RKO (cell line): ENCODE measurements at regions not wholly inside any gene's neighbourhood (a gene's known extent, or its start where the extent isn't known, plus 50 kb on each side); places are given as distances from the start of the nearest gene placed in this dataset.
"Not testable (repeated sequence)": the region's sequence is repeated elsewhere in the genome, so short reads cannot be mapped to it uniquely, and the experiment has no call there.

Source experiments
- DNase-seq: peaks from one replicate; pipeline ENCODE4 v3.0.0-alpha.2; 2016; ENCODE audit warnings: low spot score

DNA sequence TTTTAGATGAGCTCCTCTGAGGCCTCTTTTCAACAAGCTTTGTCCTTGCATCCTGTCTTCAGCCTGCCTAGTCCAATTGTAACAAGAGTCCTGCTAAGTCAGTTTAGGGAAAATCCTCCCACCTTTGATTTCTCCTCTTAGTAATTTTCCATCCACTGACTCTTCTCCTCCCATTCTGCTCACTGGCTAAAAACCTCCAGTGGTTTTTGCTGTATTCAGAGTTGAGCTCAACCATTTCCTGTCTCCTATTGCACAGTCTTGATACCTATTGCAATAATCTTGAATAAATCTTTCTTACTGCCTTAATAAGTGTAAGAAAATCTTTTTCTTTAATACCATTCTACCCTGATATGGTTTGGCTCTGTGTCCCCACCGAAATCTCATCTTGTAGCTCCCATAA is 117.8 kb upstream of the ENPP6 start:
- no peak for DNase-seq

DNA sequence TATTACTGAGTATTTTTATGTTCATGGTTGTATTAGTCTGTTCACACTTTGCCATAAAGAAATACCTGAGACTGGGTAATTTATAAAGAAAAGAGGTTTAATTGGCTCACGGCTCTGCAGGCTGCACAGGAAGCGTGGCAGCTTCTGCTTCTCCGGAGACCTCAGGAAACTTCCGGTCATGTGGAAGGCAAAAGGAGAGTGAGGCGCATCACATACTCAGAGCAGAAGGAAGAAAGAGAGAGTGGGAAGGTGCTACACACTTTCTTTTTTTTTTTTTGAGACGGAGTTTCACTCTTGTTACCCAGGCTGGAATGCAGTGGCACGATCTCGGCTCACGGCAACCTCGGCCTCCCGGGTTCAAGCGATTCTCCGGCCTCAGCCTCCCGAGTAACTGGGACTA is 115.8 kb upstream of the ENPP6 start:
- not testable (repeated sequence) for DNase-seq

DNA sequence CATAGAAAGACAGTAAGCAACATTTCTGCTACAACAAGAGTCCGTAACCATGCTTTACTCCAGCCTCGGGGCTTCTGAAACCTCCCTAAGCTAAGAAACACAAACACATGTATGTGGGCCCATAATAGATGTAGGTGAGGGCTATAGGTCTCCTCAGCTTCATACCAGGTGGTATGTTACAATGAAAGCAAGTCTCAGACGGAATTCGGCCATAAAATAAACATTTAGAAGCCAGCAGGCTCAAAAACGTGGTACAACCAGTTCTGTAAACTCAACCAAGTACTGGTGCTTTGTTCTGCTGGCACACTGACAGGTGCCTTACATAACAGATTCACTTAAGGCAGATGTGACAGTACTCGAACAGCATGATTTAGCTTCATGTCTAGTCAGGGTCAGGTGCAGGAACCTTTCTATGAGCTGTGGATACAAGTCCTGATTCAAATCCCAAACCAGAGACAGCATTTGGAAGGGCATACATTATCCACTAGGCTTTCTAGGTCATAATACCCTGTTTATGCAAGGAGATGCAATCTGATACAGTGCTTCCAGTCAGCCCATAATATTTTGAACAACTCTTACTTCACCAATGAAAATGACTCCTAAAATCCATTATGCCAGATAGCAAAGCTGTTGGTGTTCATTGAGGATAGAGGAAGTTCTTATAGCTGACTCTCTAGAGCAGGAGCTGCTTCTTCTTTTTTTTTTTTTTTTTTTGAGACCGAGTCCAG is 113.8 kb upstream of the ENPP6 start:
- no peak for DNase-seq

DNA sequence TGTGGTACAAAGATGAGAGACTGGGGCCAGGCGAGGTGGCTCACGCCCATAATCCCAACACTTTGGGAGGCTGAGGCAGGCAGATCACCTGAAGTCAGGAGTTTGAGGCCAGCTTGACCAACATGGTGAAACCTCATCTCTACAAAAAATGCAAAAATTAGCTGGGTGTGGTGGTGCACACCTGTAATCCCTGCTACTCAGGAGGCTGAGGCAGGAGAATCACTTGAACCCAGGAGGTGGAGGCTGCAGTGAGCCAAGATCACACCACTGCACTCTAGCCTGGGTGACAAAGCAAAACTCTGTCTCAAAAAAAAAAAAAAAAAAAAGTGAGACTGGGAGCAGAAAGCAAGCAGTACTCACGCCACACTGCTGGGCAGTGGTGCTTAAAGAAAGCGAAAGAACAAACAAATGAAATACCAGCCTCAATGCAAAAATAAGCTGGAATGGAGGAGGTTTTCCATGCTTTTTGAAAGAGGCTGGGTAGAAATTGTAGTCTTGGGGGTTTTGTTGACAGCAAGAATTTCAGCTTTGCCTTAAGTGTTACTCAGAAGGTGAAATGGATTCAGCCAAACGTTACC is 112.9 kb upstream of the ENPP6 start:
- not testable (repeated sequence) for DNase-seq

DNA sequence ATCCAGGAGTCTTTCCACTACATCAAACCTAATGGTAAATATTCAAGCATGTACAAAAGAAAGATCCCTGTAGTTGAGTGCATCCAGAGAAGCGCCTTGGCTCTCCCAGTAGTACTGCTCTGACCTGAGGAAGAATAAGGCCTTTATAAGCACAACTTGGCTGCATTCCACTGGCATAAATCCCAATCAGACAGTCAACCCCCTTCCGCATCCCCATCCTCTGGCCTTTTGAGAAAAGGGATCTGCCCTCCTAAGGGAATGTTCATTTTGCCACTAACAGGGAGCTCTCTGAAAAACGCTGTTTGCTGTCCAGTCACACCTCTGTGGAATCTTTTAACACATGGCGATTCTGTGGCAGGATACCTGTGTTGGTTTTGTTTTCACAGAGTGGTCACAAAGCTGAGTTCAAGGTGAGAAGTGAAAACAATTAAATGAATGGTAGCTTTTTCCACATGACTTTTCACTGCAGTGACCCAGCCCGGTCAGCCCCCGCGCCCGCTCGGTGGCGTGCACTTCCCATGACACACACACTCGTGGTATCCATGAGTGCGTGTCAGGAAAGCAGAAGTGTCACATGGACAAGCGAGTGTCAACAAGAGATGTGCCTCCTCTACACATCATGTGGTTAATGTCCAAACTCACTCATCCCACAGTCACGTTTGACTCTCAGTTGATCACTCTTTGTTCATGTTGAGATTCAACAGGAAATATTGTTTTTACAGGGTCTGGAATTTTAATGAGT is 112.2 kb upstream of the ENPP6 start:
- DNase-seq: peak; percentile 9

DNA sequence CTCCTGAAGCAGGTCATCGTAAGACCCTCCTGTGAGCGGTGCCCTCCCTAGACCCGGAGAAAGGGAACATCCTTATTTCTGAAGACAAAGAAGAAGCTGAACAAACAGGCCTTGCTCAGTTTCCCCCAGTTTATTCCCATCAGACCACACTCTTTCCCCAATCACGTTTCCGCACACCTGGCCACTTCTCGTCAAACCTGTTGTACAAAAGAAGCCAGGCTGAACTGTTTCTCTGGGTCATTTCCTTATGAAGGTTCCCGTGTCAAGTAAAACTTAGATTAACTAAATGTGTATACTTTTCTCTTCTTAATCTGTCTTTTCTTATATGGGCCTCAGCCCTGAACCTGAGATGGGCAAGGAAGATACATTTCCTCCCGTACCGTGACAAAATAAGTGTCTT is 111.6 kb upstream of the ENPP6 start:
- DNase-seq: no peak

DNA sequence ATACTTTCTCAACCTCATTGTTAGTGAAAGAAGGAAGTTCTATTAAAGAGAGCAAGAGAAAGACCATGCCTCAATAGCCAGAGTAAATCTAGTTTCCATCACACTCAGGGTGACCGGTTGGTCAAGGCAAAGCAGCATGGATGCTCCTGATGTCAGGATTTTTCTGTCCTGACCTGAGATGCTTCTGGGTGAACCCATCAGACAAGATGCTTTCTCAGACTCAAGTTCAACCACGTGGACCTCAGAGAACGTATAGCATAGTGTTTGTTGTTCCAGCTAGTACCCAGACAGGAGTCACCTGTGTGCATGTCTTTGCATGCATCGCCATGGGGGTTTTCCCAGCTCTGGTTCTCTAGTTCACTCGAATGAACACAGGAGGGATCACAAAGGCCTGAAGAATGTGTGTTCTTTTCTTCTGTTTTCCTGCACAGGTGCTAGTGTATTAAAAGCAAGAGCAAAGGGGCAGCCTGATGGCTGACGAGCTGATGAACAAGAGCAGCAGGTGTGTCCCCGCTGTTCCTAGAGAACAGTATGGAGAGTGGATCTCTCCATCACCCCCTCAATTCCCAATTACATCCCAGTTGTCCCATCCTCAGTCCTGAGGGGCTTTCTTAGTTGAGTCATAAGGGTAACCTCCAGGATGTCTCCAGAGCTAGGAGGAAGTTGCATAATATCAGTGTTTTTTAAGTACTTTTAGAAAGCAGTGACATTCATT is 110.5 kb upstream of the ENPP6 start:
- no peak for DNase-seq

DNA sequence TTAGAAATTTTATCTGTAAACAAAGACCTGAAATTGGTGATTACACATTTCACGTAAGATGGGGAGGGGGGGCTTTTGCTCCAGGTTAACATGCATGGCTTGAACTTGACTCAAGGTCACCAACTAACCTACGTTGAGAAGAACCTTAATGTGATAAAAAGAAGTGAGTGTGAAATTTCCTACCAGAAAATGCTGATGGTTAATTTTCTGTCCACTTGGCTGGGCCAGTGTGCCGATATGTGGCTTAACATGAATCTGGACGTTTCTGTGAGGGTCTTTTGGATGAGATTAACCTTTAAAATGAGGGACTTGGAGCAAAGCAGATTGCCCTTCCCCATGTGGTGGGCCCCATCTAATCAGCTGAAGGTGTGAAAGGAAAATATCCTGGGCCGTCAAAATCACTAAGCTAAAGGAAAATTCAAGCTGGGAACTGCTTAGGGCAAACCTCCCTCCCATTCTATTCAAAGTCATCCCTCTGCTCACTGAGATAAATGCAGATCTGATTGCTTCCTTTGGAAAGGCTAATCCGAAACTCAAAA is 107.3 kb upstream of the ENPP6 start:
- no peak for DNase-seq

DNA sequence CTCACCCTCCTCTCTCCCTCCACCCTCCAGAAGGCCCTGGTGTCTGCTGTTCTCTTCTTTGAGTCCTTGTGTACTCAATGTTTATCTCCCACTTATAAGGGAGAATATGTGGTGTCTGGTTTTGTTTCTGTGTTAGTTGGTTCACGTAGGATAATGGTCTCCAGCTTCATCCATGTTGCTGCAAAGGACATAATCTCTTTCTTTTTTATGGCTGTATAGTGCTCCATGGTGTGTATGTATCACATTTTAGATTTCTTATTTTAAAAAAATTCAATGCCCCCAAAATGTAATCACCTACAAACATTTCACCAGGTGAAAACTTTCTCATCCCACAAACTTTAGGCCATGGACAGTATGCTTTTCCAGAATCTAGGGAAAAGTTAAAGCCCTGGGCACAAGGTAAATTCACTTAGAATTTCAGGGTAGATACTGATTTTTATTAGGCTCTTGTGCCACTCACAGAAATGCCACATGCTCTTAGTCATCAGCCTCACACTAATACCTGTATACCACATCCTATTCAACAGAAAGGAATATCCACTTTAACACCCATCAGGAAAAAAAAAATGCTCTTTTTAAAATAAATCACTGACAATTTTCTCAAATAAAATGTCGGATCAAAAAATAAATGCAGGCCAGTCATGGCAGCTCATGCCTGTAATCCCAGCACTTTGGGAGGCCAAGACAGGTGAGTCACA is 104.8 kb upstream of the ENPP6 start:
- no peak for DNase-seq

DNA sequence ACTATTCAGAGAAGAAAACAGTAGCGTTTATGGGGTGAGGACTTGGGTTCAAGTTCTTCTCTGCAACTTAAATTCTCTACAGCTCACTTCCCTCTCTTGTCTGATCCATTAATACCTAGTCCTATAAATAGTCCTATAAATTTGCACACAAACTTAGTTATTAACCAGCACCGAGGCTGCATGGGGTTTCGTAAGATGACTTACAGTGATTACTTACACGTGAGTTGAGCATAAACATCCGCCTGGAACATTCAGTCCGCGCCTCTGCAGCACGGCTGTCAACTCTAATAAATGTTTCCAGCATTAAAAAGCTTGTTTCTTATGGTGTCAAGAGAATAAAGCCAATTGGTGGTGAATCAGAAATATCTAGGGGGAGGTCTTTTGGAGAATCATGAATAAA is 103.0 kb upstream of the ENPP6 start:
- no peak for DNase-seq

DNA sequence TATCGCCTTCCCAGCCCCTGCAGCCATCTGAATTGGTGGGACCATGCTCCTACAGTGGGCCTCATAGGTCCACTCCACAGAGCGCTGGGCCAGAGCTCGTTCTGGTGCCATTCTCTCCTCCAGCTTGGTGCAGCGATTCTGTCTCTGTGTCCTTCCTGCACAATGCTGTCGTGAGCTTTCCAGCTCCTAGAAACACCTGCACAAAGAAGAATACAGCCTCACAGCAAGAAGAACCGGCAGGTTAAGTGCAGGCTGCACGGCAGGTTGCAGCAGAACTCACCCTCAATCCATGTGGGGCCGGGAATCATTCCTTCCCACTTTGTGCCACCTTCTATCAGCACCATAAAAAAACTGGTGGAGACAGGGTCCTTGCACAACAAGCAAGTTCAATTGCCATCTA is 101.2 kb upstream of the ENPP6 start:
- no peak for DNase-seq

DNA sequence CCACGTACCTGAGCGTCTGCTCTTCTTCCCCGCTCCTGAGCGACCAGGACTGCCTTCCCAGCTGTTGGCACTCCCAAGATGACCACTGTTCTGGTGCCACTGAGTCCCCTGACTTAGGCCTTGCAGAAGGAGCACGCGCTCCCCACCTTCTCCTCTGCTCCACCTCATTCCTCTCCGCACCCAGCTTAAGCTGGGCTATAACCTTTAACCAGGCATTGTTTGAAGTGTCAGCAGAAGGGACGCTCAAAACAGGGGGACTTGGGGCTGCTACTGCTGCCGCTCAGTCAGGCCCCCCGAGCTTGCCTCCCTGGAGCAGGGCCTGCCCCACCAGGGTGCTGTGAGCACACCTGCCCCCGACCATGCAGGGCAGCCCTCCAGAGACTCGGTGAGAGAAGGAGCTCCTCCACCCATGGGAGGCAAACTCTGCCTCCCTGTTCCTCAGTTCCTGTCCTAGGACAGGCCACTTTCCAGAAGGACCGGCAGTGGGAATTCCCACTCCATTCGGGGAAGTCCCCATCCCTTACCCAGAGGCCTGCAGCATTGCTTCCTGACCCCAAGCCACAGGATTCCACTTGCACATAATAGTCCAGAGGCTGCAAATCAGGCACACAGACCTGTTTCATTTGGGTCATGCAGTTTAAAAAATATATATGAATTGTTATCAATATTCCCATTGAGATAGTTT is 99.7 kb upstream of the ENPP6 start:
- no peak for DNase-seq

DNA sequence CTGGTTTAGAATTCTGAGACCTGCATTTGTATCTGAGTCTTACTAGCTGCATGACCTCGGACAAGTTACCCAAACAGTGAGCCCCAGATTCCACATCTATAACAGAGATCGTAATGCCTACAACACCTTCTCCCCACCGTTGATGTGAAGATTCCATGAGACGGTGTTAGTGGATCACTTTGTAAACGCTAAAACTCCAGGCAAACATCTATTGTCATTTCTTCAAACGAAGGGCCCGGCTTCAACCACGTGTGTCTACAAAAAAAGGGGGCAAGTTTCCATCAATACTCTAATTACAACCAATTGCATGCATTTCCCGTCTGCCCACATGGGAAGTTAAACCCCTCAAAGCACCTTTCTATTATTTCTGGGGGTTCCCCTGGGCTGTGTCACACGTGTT is 99.1 kb upstream of the ENPP6 start:
- DNase-seq: no peak

DNA sequence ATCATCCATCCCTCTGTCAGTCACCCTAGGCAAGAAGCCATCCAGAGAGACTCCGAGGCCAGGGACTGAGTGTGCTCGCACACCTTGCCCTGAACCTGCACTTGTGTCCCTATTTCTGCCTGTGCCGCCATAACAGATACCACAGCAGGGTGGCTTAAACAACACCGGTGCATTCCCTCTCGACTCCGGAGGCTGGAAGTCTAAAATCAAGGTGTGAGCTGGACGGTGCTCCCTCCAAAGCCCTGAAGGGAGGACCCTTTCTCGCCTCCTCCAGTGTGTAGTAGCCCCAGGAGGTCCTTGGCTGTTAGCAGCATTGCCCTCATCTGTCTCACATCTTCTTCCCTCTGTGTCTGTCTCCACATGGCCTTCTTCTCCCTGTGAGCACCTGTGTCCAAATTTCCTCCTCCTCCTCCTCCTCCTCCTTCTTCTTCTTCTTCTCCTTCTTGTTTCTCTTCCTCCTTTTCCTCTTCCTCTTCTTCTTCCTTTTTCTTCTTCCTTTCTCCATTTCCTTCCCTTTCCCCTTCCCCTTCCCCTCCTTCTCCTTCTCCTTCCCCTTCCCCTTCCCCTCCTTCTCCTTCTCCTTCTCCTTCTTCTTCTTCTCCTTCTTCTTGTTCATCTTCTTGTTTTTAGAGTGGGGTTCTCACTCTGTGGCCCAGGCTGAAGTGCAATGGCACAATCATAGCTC is 98.1 kb upstream of the ENPP6 start:
- DNase-seq: no peak

DNA sequence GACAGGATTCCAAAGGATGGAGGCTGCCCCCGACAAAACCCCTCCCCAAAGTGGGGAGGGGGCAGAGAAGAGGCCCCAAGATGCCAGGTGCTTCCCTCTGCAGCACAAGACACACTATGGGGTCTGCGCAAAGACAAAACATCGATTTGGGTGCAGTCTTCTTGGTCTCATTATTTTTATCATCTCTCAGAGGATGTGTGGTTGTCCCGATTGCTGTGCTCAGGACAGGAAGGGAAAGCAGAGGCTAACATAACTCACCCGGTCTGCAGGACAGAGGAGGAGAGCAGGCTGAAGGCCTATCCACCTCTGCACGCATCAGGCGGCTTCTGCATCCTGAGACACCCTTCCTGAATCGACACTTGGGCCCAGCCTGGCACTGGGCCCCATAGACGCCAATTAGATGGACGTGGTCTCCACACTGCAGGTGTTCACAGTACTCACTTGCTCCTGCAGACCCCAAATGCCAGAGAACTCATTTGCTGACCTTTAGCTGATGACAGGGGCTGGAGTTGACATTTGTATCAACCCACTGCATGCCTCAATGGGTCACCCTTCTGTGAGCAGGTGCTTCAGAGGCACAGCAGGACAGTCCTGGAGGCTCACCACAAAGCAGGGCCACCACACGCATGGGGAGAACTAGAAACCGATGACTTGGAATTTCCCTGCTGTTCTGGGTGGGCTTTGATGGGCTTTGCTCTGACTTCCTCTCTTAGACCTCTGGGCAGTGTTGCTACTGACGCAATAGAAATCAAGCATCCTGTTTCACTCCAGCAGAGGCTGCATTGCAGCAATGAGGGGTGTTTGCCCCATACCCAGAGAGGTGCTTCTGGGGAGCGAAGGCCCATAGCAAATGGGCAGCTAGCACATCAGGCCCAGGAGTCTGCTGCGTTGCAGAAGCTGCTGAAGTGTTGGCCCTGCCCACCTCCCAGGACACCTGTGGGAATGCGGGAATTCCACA is 96.3 kb upstream of the ENPP6 start:
- DNase-seq: no peak

DNA sequence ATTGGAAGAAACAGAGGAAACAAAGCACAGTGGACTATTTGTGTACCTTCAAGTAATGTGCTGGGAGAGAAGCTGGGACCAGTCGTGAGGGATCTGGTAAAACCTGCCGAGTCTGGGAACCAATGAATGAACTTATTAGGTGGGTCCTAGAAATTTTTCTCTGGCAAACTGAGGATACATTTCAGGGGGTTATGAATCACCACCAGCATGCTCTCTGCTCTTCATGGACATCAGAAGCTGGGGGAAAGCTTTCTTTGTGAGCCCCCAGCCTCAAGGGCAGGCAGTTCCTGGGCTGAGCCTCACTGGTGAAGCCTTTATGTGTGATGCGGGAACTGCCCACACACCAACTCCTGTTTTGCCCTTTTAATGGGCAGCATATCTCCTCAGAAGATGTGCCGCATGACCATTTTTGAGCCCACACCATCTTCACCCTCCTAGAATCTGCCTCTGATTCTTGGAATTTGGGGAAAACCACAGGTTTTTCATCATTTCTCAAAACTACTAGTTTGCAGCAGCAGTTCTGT is 95.4 kb upstream of the ENPP6 start:
- no peak for DNase-seq

DNA sequence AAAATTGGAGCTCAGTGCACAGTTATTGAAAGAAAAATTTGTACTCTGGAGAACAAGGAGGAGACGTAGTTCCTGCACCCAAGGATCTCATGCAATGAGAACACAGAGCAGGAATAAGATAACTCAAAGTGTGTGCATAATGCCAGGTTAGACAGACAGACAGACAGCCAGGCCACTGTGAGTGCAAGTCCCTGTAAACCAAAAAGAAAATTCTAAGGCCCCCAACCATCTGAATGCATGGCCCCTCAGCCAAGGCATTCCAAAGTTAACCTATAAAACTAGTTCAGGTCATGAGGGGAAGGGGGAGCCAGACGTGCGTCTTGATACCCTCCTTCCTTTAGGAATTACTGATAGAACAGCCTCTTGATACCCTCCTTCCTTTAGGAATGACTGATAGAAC is 94.5 kb upstream of the ENPP6 start:
- DNase-seq: no peak

DNA sequence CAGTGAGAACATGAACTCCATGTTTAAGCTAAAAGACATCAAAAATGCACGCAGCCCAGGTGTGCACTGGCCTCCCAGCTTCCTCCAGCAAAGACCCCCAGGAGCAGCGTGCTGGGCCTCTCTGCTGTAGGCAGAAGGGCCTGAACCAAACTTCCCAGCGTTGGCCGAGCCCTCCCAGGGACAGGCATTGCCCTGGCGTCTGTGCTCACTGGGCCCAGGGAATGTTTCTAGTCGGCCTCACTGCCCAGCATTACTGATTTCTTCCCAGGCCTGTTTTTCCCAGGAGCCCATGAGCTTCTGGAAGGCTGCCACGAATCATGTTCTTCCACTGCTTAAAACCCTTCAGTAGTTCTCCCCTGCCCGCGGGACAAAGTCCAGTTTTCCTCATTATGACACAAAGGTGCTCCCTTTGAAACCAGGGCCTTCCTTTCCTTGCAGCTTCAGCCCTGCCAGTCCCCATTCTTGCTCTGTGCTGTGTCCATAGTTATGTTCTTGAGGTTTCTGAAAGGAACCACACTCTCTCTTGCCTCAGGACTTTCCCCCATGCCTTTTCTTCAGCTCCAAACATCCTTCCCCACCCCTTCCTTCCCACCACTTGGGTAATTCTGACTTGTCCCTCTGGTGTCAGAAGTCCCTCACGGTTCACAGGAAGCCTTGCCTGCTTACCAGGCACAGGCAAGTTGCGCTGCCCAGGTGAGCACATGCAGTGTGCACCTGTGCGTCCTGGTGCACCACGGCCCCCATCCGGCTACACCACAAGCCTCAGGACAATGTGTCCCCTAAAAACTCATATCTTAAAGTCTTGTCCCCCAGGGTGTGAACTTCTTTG is 93.4 kb upstream of the ENPP6 start:
- no peak for DNase-seq
